GM12892 (cell line): ENCODE measurements at regions not wholly inside any gene's neighbourhood (a gene's known extent, or its start where the extent isn't known, plus 50 kb on each side); places are given as distances from the start of the nearest gene placed in this dataset.

Experiments
- POLR2A ChIP-seq: IDR thresholded peaks from 2 replicates; pipeline ENCODE4 v1.6.1; 2011; ENCODE audit warnings: low read depth, low read length, control low read depth
- POLR2AphosphoS5 ChIP-seq: IDR thresholded peaks from 2 replicates; pipeline ENCODE4 v1.6.1; 2011; ENCODE audit warnings: low read depth, low read length, control low read depth
- TAF1 ChIP-seq: IDR thresholded peaks from 2 replicates; pipeline ENCODE4 v1.6.1; 2011; ENCODE audit warnings: low read depth, mild to moderate bottlenecking, control low read depth, low read length, borderline replicate concordance

GRCh38 chr5:171669571-171669970, 116.0 kb upstream of the SMIM23 start:
- TF ChIP-seq POLR2A, result no peak
- TF ChIP-seq TAF1, result no peak
- no peak for TF ChIP-seq POLR2AphosphoS5
